ENCODE measurements at regions not wholly inside any gene's neighbourhood (a gene's known extent, or its start where the extent isn't known, plus 50 kb on each side); places are given as distances from the start of the nearest gene placed in this dataset.

- DNase-seq (ENCODE audit: low spot score) = no peak
- TF ChIP-seq CTCF (IDR thresholded peaks at IDR 0.05; ENCODE audit: extremely low read depth, missing control alignments) = no peak
These were observed 114.7 kb upstream of the TTC29 start for GRCh38 chr4:147060151-147060931.

GRCh38 chr4:147064856-147065255 lies 119.2 kb upstream of the TTC29 start:
- no peak for DNase-seq (ENCODE audit: low spot score)
- no peak for TF ChIP-seq CTCF (IDR thresholded peaks at IDR 0.05; ENCODE audit: extremely low read depth, missing control alignments)

- no peak for TF ChIP-seq CTCF (IDR thresholded peaks at IDR 0.05; ENCODE audit: extremely low read depth, missing control alignments)
- no peak for DNase-seq (ENCODE audit: low spot score)
These were observed 122.9 kb upstream of the TTC29 start for GRCh38 chr4:147068564-147068963.

- DNase-seq (ENCODE audit: low spot score) = no peak
- TF ChIP-seq CTCF (IDR thresholded peaks at IDR 0.05; ENCODE audit: extremely low read depth, missing control alignments) = no peak
These were observed 125.6 kb upstream of the TTC29 start for GRCh38 chr4:147071209-147071740.

- DNase-seq (ENCODE audit: low spot score) = no peak
- TF ChIP-seq CTCF (IDR thresholded peaks at IDR 0.05; ENCODE audit: extremely low read depth, missing control alignments) = no peak
These were observed 130.5 kb upstream of the TTC29 start for GRCh38 chr4:147076179-147076578.

GRCh38 chr4:147076728-147077127 lies 131.1 kb upstream of the TTC29 start:
- TF ChIP-seq CTCF (IDR thresholded peaks at IDR 0.05; ENCODE audit: extremely low read depth, missing control alignments) = no peak
- DNase-seq (ENCODE audit: low spot score) = no peak

- no peak for DNase-seq (ENCODE audit: low spot score)
- TF ChIP-seq CTCF (IDR thresholded peaks at IDR 0.05; ENCODE audit: extremely low read depth, missing control alignments) = no peak
These were observed 132.7 kb upstream of the TTC29 start for GRCh38 chr4:147078362-147078761.

All from GM20000 (cell line).